IMR-90 (cell line): ENCODE measurements at regions not wholly inside any gene's neighbourhood (a gene's known extent, or its start where the extent isn't known, plus 50 kb on each side); places are given as distances from the start of the nearest gene placed in this dataset.

ENCODE experiments used
- ATAC-seq: fragments of 200-7000 bp; cut with Tn5 transposase; 2 replicates; pipeline ENCODE4 v1.9.1; 2020; ENCODE audit warnings: low read depth, mild to moderate bottlenecking, moderate library complexity
- BruUV-seq: library from RNA; stranded (reverse); fragments of 400-500 nt; replicated peaks from 2 replicates; lab custom pipeline; 2021; lab: Mats Ljungman, UMichigan
- CTCF ChIA-PET: fragments of 300-600 bp; formaldehyde crosslinking; extraction: SDS; loops from one replicate; lab custom pipeline; 2021; ENCODE audit warnings: antibody characterized with exemption; lab: Yijun Ruan, JAX
- POLR2A ChIA-PET: fragments of 300-600 bp; sonication (Branson Sonifier 250); formaldehyde crosslinking; loops from one replicate; lab custom pipeline; 2022; ENCODE audit warnings: antibody characterized with exemption; ENCODE audit not compliant: unreplicated experiment; lab: Charles Lee
- DNase-seq: peaks from one replicate; pipeline ENCODE4 v3.0.0; 2013
- H2AFZ ChIP-seq: replicated peaks from 2 replicates; pipeline ENCODE3; 2013; ENCODE audit warnings: low read length, mild to moderate bottlenecking; ENCODE audit not compliant: poor library complexity
- H2AK5ac ChIP-seq: 2 replicates; pipeline ENCODE4 v1.6.1; 2013; ENCODE audit warnings: low read depth, low read length, inconsistent platforms
- H2AK9ac ChIP-seq: replicated peaks from 2 replicates; pipeline ENCODE3; 2013; ENCODE audit warnings: mild to moderate bottlenecking, low read depth, low read length, moderate library complexity; ENCODE audit not compliant: poor library complexity
- H2BK120ac ChIP-seq: 2 replicates; pipeline ENCODE4 v1.6.1; 2013; ENCODE audit warnings: low read depth, low read length, inconsistent platforms
- H2BK15ac ChIP-seq: 3 replicates; pipeline ENCODE4 v1.6.1; 2013; ENCODE audit warnings: low read depth, low read length, inconsistent platforms
- H2BK20ac ChIP-seq: 2 replicates; pipeline ENCODE4 v1.6.1; 2013; ENCODE audit warnings: low read depth, mild to moderate bottlenecking, inconsistent platforms, low read length, moderate library complexity
- H2BK5ac ChIP-seq: 2 replicates; pipeline ENCODE4 v1.6.1; 2013; ENCODE audit warnings: mild to moderate bottlenecking, low read depth, low read length, inconsistent platforms; ENCODE audit not compliant: poor library complexity, severe bottlenecking
- H3K14ac ChIP-seq: replicated peaks from 2 replicates; pipeline ENCODE4 v1.6.1; 2013; ENCODE audit warnings: low read depth, low read length, inconsistent platforms
- H3K18ac ChIP-seq: 2 replicates; pipeline ENCODE4 v1.6.1; 2013; ENCODE audit warnings: low read depth, low read length, control low read depth
- H3K23ac ChIP-seq: 2 replicates; pipeline ENCODE4 v1.6.1; 2013; ENCODE audit warnings: low read depth, low read length, inconsistent platforms
- H3K27ac ChIP-seq: 2 replicates; pipeline ENCODE4 v1.5.1; 2013; ENCODE audit warnings: mild to moderate bottlenecking, control low read depth, low read length; ENCODE audit not compliant: insufficient read depth
- H3K27me3 ChIP-seq: 2 replicates; pipeline ENCODE4 v1.6.1; 2013; ENCODE audit warnings: low read length; ENCODE audit not compliant: control insufficient read depth, insufficient read depth
- H3K36me3 ChIP-seq: 2 replicates; pipeline ENCODE4 v1.6.1; 2013; ENCODE audit warnings: low read length, mixed read lengths; ENCODE audit not compliant: control insufficient read depth, insufficient read depth
- H3K4ac ChIP-seq: 2 replicates; pipeline ENCODE4 v1.6.1; 2013; ENCODE audit warnings: low read depth, low read length, inconsistent platforms
- H3K4me1 ChIP-seq: 2 replicates; pipeline ENCODE4 v1.6.1; 2013; ENCODE audit warnings: low read length, mixed read lengths; ENCODE audit not compliant: control insufficient read depth, insufficient read depth
- H3K4me2 ChIP-seq: 2 replicates; pipeline ENCODE4 v1.6.1; 2013; ENCODE audit warnings: low read depth, mild to moderate bottlenecking, control low read depth, low read length, moderate library complexity
- H3K4me3 ChIP-seq: 2 replicates; pipeline ENCODE4 v1.5.1; 2013; ENCODE audit warnings: low read depth, mild to moderate bottlenecking, control low read depth, low read length, moderate library complexity; ENCODE audit not compliant: insufficient read depth
- H3K56ac ChIP-seq: 2 replicates; pipeline ENCODE4 v1.6.1; 2013; ENCODE audit warnings: low read length, inconsistent platforms; ENCODE audit not compliant: insufficient read depth; ENCODE audit errors: extremely low read depth
- H3K79me1 ChIP-seq, 2 experiments: 2 replicates each; pipeline ENCODE4 v1.6.1; 2013; ENCODE audit warnings: low read length in 2 of 2, inconsistent platforms in 1 of 2, low read depth in 1 of 2
- H3K9ac ChIP-seq: 2 replicates; pipeline ENCODE4 v1.6.1; 2013; ENCODE audit warnings: low read depth, low read length, control low read depth
- H3K9me1 ChIP-seq: 2 replicates; pipeline ENCODE4 v1.6.1; 2013; ENCODE audit warnings: low read length, inconsistent platforms; ENCODE audit not compliant: insufficient read depth
- H3K9me3 ChIP-seq: 2 replicates; pipeline ENCODE4 v1.6.1; 2013; ENCODE audit warnings: low read length; ENCODE audit not compliant: control insufficient read depth, insufficient read depth
- H4K20me1 ChIP-seq: 2 replicates; pipeline ENCODE4 v1.6.1; 2013; ENCODE audit warnings: low read length, inconsistent platforms; ENCODE audit not compliant: insufficient read depth
- H4K5ac ChIP-seq: 2 replicates; pipeline ENCODE4 v1.6.1; 2013; ENCODE audit warnings: mild to moderate bottlenecking, low read depth, low read length, control low read depth
- H4K8ac ChIP-seq, 2 experiments: 2 replicates each; pipeline ENCODE4 v1.6.1; 2013; ENCODE audit warnings: low read depth in 2 of 2, low read length in 2 of 2, control low read depth in 1 of 2, inconsistent platforms in 1 of 2
- H4K91ac ChIP-seq: 2 replicates; pipeline ENCODE4 v1.6.1; 2013; ENCODE audit warnings: low read depth, low read length, inconsistent platforms; ENCODE audit not compliant: insufficient read depth
- BHLHE40 ChIP-seq: fragments of 150-350 bp; IDR thresholded peaks from 2 replicates; pipeline ENCODE4 v1.6.1; 2016; ENCODE audit warnings: mild to moderate bottlenecking, low read depth, low read length
- CEBPB ChIP-seq: IDR thresholded peaks from 2 replicates; pipeline ENCODE4 v1.6.1; 2012; ENCODE audit warnings: low read depth, low read length, improper control_type of control experiment
- CHD1 ChIP-seq: IDR thresholded peaks from 2 replicates; pipeline ENCODE4 v1.6.1; 2012; ENCODE audit warnings: low read depth, low read length, improper control_type of control experiment
- CTCF ChIP-seq: conservative IDR thresholded peaks from 2 replicates; pipeline ENCODE4 v1.5.1; 2012; ENCODE audit warnings: mild to moderate bottlenecking, low read depth, low read length, improper control_type of control experiment
- ELK1 ChIP-seq: fragments of 150-350 bp; IDR thresholded peaks from 2 replicates; pipeline ENCODE4 v1.6.1; 2016; ENCODE audit warnings: low read depth, mild to moderate bottlenecking, low read length, moderate library complexity, borderline replicate concordance
- FOS ChIP-seq: fragments of 150-350 bp; IDR thresholded peaks from 2 replicates; pipeline ENCODE4 v1.6.1; 2016; ENCODE audit warnings: low read depth, low read length
- MAFK ChIP-seq: IDR thresholded peaks from 2 replicates; pipeline ENCODE4 v1.6.1; 2012; ENCODE audit warnings: low read depth, low read length, improper control_type of control experiment
- MAZ ChIP-seq: IDR thresholded peaks from 2 replicates; pipeline ENCODE4 v1.6.1; 2012; ENCODE audit warnings: low read depth, mild to moderate bottlenecking, low read length, improper control_type of control experiment, moderate library complexity, borderline replicate concordance
- MXI1 ChIP-seq: IDR thresholded peaks from 2 replicates; pipeline ENCODE4 v1.6.1; 2012; ENCODE audit warnings: low read depth, mild to moderate bottlenecking, low read length, moderate library complexity, borderline replicate concordance
- NFE2L2 ChIP-seq: fragments of 150-350 bp; IDR thresholded peaks from 2 replicates; pipeline ENCODE4 v1.6.1; 2016; ENCODE audit warnings: low read depth, mild to moderate bottlenecking, low read length
- POLR2A ChIP-seq: IDR thresholded peaks from 2 replicates; pipeline ENCODE4 v1.6.1; 2012; ENCODE audit warnings: mild to moderate bottlenecking, low read depth, low read length
- RAD21 ChIP-seq: IDR thresholded peaks from 2 replicates; pipeline ENCODE4 v1.6.1; 2012; ENCODE audit warnings: low read length, improper control_type of control experiment
- RCOR1 ChIP-seq: IDR thresholded peaks from 2 replicates; pipeline ENCODE4 v1.6.1; 2012; ENCODE audit warnings: mild to moderate bottlenecking, low read length, improper control_type of control experiment; ENCODE audit not compliant: insufficient replicate concordance
- RFX5 ChIP-seq: IDR thresholded peaks from 2 replicates; pipeline ENCODE4 v1.8.0; 2012; ENCODE audit warnings: low read depth, mild to moderate bottlenecking, low read length, moderate library complexity
- SMC3 ChIP-seq: fragments of 150-350 bp; IDR thresholded peaks from 2 replicates; pipeline ENCODE4 v1.6.1; 2016; ENCODE audit warnings: low read depth, mild to moderate bottlenecking, antibody characterized with exemption, low read length, moderate library complexity
- WGBS, 2 experiments: methylation state at CpG; one replicate each; pipeline versions ENCODE4 v1.1.5 to v1.1.7; 2013; ENCODE audit warnings: missing lambda C conversion rate in 2 of 2; ENCODE audit not compliant: insufficient read length in 1 of 2; ENCODE audit errors: extremely low coverage in 2 of 2; 5-methylcytosine and 5-hydroxymethylcytosine counted together
- dilution Hi-C: fragments of 300-500 bp; cut with HindIII; formaldehyde crosslinking; loops from one replicate; pipeline ENCODE4 v1.14.3; 2018; ENCODE audit warnings: low sequenced_read_pairs; ENCODE audit not compliant: unreplicated experiment
- in situ Hi-C: fragments of 300-500 bp; cut with MboI; formaldehyde crosslinking; loops from 3 replicates; pipeline ENCODE4 v1.14.3; 2019; ENCODE audit warnings: low sequenced_read_pairs, inconsistent platforms, mixed read lengths
- intact Hi-C: fragments of 100-400 bp; cut with micrococcal nuclease; formaldehyde crosslinking; loops from 2 replicates; pipeline ENCODE4 v1.10.0; 2022

- in situ Hi-C loops, result no loop called here
- H2AFZ ChIP-seq, result no peak overlapping the region
- no peak overlapping the region for H2AK5ac ChIP-seq
- H3K27ac ChIP-seq, result no peak overlapping the region
- H3K18ac ChIP-seq, result no peak overlapping the region
- no peak overlapping the region for H2BK120ac ChIP-seq
- H3K4me3 ChIP-seq, result no peak overlapping the region
- CTCF ChIA-PET, result no interaction called here
- dilution Hi-C loops, result no loop called here
- DNase-seq (no peak), ATAC-seq (no peak)
- H3K4me2 ChIP-seq, result no peak overlapping the region
- intact Hi-C loops, result no loop called here
- no peak overlapping the region for H2BK20ac ChIP-seq
- no peaks in the 10 kb centered on the region; the same call in 1 of the 2 replicates for H3K9me3 ChIP-seq
- POLR2A ChIA-PET, result no interaction called here
- H4K91ac ChIP-seq, result no peak overlapping the region
- H4K5ac ChIP-seq, result no peak overlapping the region
- H3K14ac ChIP-seq, result no peak overlapping the region
- no peaks in the 10 kb centered on the region for H3K4me1 ChIP-seq
- no peaks in the 10 kb centered on the region for H3K27me3 ChIP-seq
- no peak overlapping the region for H3K9ac ChIP-seq
- H2BK15ac ChIP-seq, result no peak overlapping the region
- H3K23ac ChIP-seq, result no peak overlapping the region
- no peak overlapping the region for H3K56ac ChIP-seq
- no CpG with 5 or more reads among the region's 1 CpG for WGBS, 2 experiments
- H2BK5ac ChIP-seq, result no peak overlapping the region
- H3K9me1 ChIP-seq, result no peaks in the 10 kb centered on the region
- BruUV-seq, result no TSS peak
- H4K8ac ChIP-seq, result no peak overlapping the region
- H3K79me1 ChIP-seq, result no peaks in the 10 kb centered on the region
- H4K20me1 ChIP-seq, result no peaks in the 10 kb centered on the region
- H2AK9ac ChIP-seq, result no peak overlapping the region
- no peaks in the 10 kb centered on the region for H3K36me3 ChIP-seq
- H3K4ac ChIP-seq, result no peak overlapping the region
- no peak for TF ChIP-seq RCOR1
- TF ChIP-seq ELK1, result no peak
- no peak for TF ChIP-seq POLR2A
- no peak for TF ChIP-seq RAD21
- TF ChIP-seq SMC3, result no peak
- TF ChIP-seq MAZ, result no peak
- TF ChIP-seq MAFK, result no peak
- TF ChIP-seq NFE2L2, result no peak
- no peak for TF ChIP-seq MXI1
- no peak for TF ChIP-seq BHLHE40
- TF ChIP-seq RFX5, result no peak
- no peak for TF ChIP-seq CHD1
- TF ChIP-seq FOS, result no peak
- no peak for TF ChIP-seq CTCF
- no peak for TF ChIP-seq CEBPB
Observed at GRCh38 chr10:57188846-57189245, 827.8 kb upstream of the ZWINT start.
